DND-41 (cell line): ENCODE measurements at regions not wholly inside any gene's neighbourhood (a gene's known extent, or its start where the extent isn't known, plus 50 kb on each side); places are given as distances from the start of the nearest gene placed in this dataset.

Experiments
- EZH2 ChIP-seq: IDR thresholded peaks from 3 replicates; pipeline ENCODE4 v1.6.1; 2012; ENCODE audit warnings: borderline replicate concordance, low read depth, mild to moderate bottlenecking, moderate library complexity, low read length, inconsistent platforms; ENCODE audit not compliant: severe bottlenecking
- TF ChIP-seq, protein P1 (sequence below): IDR thresholded peaks from 2 replicates; pipeline ENCODE4 v1.5.1; 2012; ENCODE audit warnings: borderline replicate concordance, low read length, moderate library complexity, mild to moderate bottlenecking; ENCODE audit not compliant: poor library complexity, severe bottlenecking; ENCODE audit errors: extremely low read depth

DNA sequence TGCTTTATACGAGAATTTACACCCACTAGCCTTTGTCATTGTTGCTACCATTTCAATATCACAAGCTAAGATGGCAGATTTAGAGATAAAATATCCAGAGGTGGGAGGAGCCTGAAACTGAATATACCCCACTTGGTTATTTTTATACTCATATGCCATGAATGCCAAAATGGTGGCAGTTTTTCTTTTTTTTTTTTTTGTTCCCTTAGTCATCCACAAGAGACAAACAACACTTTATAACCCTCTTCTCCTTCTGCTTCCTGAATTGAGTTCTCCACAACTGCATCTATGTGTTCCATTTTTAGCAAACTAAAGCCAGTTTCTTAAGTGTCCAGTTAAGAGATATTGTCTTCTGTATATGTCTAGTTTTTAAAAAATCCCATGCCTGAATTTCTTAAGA lies 558.4 kb downstream of the LMO4 start:
- TF ChIP-seq, protein P1, sequence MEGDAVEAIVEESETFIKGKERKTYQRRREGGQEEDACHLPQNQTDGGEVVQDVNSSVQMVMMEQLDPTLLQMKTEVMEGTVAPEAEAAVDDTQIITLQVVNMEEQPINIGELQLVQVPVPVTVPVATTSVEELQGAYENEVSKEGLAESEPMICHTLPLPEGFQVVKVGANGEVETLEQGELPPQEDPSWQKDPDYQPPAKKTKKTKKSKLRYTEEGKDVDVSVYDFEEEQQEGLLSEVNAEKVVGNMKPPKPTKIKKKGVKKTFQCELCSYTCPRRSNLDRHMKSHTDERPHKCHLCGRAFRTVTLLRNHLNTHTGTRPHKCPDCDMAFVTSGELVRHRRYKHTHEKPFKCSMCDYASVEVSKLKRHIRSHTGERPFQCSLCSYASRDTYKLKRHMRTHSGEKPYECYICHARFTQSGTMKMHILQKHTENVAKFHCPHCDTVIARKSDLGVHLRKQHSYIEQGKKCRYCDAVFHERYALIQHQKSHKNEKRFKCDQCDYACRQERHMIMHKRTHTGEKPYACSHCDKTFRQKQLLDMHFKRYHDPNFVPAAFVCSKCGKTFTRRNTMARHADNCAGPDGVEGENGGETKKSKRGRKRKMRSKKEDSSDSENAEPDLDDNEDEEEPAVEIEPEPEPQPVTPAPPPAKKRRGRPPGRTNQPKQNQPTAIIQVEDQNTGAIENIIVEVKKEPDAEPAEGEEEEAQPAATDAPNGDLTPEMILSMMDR: no peak
- no peak for TF ChIP-seq EZH2
